GM19023 (cell line): ENCODE measurements at regions not wholly inside any gene's neighbourhood (a gene's known extent, or its start where the extent isn't known, plus 50 kb on each side); places are given as distances from the start of the nearest gene placed in this dataset.

Experiments
- ATAC-seq: cut with Tn5 transposase; IDR thresholded peaks from one replicate; pipeline ENCODE4 v1.9.1; 2021; ENCODE audit warnings: mild to moderate bottlenecking, moderate library complexity; ENCODE audit not compliant: unreplicated experiment

DNA sequence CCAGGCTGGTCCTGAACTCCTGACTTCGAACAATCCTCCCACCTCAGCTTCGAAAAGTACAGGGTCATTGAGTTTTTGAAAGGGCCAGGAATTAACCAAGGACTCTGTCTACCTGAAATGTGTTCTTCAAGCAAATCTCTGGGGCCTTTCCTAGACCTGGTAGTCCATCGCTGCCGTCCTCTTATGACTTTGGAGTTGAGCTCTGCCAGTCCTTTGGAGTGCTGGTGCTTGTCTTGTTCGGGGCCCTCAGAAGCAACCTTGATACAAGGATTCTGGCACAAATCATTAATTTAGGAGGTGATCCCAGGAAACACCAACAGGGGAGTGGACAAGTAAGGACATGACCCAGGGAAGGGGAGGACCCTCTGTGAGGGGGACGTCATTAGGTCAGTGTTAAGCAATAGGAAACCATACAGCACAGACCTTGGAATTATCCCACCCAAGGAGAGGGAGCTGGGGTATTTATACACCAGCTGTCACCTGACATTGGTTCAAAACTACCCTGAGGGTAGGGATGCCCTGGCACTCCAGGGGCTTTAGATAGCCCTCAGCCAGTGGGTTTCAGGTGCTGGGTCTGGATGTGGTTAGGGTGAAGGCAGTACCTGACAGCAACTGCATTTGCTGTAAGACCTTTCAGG, 187.2 kb downstream of the FOXL1 start:
- no peak for ATAC-seq

DNA sequence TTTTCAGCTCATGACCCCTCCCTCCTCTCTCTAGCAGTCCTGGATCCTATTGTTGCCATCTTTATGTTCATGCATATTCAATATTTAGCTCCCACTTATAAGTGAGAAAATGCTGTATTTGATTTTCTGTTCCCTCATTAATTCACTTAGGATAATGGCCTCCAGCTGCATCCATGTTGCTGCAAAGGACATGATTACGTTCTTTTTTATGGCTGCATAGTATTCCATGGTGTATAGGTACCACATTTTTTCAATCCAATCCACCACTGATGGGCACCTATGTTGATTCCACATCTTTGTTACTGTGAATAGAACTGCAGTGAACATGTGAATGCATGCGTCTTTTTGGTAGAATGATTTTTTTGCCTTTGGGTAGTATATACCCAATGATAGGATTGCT, 188.4 kb downstream of the FOXL1 start:
- no peak for ATAC-seq

DNA sequence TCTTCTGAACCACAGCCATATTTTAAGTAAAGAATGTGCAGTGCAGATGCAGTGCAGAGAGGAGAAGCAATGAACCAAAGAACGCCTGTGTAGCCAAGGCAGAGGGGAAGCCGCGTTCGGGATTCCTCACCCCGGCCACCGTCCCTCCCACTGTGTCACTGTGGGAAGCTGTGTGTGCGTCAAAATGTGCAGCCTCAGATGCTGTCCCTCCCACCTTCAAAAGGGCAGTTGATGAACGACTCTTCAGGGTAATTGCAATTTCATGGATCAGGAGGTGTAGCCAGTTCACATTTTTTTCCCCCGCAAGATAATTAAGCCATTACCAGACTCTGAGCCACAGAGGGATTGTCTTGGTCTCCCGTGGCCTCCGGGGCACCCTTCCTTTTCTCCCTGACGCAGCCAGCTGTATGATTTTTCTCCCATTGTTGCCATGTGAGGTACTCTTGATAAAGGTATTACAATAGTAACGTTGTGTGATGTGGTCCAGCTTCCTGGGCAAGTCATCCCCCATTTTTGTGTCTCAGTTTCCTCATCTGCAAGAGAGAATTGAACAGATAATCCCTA, 190.0 kb downstream of the FOXL1 start:
- ATAC-seq: no peak

DNA sequence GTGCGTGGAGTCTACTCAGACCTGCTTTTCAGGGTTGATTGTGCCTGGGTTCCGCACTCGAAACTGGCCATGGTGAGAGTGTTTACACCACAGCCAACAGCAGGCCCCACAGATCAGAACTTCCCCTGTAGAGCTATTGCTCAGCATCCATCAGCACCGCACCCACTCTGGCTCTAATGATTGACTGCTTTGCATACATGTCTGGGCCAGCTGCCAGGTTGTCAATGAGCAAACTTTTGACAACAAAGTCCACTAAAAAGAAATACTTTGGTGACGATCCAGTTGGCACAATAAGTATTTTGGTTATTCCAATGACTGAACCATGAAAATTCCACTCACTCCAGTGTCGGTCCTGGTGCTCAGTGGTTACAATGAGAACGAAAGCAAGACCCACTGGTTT, 190.7 kb downstream of the FOXL1 start:
- ATAC-seq: no peak

DNA sequence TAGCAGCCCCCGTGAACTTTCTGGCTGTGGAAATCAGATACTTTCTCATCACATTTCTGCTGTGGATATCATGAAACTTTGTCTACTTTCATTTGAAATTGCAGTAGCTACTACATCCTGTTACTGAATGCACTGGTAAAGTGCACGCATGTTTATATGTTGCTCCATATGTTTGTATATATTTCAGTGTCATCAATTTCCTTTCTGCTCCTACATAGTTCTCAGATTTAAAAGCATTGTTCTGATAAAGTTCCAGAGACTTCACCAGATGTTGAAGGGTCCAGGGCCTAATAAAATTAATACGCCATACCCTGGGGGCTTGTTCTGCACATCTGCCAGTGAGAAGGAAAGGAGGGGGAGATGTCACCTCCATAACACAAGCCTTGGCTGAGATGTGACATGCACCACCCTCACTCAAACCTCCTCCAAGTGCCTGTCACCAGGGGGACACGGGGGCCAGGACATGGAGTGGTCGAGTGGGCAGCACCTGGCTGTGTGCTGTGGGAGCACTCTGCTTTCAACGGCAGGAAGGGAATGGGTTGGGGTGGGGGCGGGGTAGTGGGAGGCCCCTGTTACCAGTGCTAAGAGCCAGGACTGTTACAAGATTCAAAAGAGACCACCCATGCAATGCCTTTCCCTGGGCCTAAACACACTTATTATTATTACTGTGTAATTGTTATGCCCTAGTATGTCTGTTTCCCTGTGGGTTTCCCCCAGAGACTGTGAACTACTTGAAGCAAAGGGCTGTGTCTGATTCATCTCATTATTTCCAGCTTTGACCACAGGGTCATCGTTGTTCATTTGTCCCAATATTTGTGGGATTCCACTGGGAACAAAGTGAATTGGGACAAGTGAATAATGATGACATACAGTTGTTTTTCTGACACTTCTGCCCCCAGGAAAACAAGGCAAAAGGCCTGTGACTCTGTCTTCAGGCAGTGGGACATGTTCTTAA, 193.4 kb downstream of the FOXL1 start:
- ATAC-seq: no peak

DNA sequence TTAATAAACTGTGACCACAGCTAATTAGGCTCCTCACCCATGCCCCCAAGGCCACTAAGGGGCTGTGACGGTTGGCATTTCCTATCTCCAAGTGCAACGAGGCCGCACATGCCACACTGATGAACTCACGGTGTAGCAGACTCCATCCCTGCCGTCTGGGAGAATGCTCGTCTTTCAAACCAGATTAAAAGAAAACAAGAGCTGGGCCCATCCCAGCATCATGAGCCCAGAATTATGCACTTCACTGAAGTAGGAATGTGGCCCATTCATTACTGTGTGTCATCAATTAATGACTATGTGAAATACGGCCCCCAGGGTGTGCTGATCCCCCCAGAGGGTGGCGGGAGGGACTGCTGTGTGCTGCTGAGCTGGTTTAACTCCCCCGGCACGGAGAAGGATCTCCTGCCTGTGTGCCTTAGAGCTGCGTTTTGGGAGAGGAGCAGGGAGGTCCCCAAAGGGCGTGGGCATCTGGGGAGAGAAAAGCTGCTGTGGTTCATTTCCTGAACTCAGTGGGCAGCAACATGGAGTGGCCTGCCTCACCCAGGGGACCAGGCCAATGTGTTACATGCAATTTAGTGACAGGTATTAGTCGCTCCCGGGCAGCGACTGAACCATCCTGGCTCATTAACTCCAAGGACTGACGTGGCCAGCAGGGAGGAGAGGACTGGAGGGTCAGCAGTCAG, 194.5 kb downstream of the FOXL1 start:
- no peak for ATAC-seq

DNA sequence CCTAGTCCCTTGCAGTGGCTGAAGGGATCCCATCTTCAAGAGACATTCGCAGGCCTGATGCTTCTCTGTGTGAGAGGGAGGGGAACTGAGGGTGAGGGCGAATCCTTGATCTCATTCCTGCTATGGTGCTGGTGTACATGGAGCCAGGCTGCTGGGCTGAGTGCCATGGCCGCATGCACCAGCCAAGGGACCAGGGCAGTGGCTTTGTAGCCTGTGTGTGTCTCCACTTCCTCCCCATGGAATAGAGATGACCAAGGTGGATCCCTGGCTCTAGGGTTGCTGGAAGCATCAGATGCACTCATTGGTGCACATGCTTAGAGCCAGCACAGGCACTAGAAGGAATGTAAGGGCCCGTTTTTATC, 195.0 kb downstream of the FOXL1 start:
- ATAC-seq: no peak

DNA sequence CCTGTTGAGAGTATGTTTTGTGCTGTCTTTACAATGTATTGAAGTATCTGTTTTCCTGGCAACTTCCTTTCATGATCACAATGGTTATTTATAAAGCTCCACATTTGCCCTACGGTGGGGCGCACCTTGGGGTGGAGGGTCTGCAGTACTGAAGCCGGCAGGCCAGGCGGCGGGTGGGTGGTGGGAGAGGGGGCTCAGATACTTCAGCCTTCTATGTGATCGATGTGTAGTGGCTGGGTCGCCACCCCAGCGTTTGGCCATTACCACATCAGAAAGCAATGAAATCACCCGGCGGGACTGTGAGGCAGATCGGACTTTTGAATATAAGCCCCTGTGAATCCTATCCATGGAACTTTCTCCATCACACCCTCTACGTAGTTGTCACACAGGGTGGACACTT, 196.6 kb downstream of the FOXL1 start:
- no peak for ATAC-seq

DNA sequence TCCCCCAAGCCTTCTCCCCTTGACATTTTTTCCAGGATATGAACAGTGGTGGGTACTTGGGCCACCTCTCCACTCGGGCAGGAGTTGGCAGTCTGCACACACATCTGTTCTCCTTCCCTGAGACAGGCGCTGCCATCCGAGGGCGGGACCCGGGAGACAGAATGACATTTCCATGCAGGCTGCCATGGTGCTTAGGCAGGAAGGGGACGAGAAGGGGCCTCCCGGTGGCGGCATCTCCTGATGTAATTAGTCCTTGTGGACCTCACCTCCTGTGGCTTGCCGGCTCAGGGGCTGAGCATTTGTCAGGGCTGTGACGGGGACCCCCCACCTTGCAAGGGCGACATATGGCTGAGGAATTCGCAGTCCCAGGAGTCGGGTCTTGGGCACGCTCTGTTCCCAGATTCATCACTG, 197.2 kb downstream of the FOXL1 start:
- ATAC-seq: no peak

DNA sequence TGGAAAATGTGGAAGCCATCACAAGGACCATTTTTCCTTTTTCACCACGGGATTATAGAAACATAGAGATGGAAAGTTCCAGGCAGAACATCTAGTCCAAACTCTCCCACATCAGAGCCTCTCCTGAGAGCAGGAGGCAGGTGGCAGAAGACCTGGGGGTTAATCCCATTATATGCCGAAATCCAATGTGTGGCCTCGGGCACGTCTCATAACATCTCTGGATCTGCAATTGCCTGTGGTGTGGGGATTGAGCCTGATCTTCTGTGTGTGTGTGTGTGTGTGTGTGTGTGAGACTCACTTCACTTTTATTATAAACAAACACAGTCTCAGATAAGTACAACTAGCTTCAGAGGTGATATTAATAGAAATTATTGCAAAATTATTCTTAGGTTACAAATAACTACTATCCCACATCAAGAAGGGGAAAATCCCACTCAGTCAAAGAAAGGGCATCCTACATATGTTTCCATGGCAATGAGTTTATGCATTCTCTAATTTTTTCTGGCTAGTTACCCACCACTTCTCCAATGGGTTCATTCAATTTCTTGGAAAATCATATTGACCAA, 199.1 kb downstream of the FOXL1 start:
- no peak for ATAC-seq

DNA sequence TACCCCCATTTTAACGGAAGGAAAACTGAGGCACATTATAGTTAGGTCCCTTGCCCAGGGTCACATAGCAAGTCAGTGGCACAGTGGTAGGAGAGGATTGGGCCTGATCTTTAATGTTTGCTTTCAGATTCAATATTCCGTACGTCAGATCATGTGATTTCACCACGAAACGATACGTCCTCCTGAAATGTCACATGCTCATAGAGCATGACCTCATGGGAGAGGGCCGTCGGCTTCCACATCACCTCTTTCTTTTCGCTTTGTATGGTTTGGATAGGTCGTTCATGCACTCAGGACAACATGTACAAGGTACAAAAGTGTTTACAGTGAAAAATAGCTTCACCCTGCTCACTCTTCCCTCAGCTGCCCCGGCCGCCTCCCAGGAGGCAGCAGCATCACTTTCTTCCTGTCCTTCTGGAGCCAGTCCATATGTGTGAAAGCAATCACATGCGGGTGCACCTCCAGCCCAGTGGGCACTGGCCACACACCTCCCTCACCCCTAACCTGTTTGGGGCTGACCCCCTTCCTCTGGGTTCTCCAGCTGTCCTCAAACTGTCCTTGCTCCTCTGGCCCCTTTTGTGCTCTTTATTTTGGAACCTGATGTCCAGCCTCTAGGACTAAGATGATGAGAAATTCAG, 199.9 kb downstream of the FOXL1 start:
- ATAC-seq: no peak

DNA sequence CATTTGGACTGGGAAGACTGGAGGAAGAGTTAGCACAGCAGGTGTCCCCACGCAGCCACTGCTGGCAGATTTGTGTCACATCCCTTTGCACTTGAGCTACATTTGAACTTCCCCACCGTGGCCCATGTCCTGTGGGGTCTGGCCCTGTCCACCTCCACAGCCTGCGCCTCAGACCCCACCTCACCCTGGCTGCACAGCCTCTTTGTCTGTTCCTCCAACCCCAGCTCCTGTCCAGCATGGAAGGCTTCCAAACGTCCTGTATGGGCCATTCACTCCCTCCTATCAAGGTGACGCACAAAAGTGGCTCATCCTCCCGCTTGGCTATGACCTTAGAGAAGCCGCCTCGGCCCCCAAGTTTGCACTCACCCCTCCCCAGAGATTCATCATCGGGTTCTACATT, 200.6 kb downstream of the FOXL1 start:
- ATAC-seq: no peak

DNA sequence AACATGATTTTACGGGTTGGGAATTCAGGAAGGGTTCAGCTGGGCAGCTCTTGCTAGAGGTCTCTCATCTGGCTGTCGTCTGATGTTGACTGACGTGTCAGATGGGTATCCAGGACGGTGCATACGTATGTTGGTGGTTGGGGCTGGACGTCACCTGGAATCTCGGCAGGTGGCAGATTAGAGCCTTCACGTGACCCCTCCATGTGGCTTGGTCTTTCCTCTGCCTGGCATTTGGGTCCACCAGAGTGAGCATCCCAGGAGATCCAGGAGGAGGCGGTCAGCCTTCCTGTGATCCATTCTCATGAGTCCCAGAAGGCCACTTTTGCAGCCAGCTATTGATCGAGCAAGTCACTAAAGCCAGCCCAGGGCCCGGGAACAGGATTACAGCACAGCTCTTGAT, 202.7 kb downstream of the FOXL1 start:
- no peak for ATAC-seq

DNA sequence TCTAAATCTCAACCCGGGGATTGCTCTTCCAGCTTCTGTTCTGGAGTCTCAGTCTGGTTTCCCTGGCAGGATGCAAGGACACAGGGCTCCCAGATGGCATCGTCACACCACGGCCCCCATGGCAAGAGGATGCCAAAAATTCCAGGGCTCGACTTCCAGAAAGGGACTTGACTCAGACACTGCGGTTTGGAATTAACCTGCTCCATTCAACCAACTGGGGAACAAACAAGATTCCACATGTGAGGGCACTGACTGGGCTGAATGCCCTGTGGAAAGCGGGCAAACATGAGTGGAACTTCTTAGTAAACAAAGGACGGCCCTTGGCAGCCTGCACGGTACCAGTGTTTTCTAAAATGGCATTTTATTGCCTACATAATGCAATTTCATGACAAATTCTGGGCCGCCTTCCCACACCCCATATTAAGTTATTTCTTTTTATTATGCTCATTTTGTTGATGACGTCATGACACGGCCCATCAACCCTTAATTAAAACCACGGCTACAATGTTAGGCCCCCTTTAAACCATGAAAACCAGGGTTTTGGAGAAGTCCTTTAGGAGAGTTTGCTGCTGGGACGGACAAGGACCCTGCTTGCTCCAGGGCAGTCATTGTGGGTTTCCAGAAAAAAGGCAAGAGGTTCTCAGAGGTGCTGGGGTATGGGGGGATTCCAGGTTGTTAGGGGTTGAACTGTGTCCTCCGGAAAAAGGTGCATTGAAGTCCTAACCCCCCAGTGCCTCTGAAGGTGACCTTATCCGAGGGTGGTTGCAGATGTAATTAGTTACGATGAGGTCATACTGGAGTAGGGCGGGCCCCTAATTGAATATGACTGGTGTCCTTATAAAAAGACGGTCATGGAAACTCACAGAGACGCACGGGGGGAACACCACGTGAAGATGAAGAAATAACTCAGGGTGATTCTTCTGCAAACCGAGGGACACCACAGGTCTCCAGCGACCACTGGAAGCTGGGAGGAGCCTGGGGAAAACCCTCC, 205.6 kb downstream of the FOXL1 start:
- no peak for ATAC-seq

DNA sequence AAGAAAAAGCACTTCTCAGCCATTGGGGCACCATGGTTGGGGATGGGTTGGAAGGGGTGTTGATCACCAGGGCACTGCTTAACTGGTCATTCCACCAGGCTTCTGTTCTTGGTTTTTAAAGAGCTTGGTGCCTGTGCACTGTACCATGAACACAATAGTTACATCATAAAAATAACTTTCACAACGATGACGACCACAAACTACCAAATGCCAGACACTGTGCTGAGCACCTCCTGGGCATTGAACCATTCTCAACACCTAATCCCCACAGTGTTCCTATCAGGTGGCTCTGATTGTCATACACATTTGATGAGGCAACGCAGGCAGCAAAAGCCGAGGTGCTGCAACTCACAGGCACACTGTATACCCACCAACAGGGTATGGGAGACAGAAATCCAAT, 208.0 kb downstream of the FOXL1 start:
- no peak for ATAC-seq

DNA sequence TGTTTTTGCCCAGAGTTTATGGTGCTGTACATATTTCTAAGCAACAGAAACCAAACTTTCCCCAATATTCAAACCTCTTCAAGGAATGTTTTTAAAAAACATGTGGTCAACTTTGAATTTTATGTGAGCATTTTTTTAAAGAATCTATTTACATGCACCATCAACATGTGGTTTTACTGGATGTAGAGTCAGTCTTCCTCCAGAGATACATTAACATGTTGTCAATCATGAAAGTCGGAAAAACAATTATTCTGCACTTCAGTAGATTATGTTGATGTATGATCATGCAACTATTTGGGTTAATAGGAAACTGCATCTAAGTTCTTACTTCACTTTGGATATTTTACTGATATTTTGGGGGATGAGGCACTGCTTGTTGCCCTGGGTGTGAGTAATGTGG, 208.6 kb downstream of the FOXL1 start:
- ATAC-seq: no peak

DNA sequence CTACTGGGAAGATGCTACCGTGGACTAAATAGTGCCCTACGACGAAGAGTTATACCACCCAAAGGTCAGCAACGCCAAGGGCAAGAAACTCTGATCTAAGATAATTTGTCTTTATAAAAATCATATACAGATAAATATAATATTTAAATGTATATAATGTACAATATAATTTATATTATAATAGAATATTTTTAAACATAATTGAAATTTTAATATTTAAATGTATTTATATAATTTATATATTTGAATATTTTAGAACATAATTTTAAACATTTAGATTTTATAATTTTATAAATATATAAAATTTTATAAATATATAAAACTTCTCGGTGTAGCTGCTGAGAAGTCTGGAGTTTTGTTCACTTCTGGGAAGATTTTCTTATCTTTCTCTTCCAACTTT, 209.2 kb downstream of the FOXL1 start:
- no peak for ATAC-seq

DNA sequence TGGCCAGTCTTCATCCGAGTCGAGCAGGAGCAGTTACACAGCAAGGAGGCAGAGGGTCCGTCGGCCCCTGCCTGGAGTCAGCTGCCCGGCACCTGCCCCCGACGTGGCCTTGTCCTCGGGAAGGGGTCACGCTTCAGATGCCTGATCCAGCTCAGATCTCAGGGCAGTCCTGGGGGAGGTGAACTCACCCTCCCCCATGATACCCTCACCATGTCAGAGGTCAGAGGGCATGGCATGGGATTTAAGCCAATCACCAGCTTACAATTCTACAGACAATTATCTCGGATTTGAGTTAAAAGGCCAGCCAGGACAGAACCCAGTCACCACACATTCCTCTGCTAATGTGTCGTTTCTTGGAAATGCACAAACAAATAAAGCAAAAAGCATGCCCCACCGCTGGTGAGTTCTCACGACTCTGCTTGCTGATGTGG, 211.3 kb downstream of the FOXL1 start:
- ATAC-seq: no peak

DNA sequence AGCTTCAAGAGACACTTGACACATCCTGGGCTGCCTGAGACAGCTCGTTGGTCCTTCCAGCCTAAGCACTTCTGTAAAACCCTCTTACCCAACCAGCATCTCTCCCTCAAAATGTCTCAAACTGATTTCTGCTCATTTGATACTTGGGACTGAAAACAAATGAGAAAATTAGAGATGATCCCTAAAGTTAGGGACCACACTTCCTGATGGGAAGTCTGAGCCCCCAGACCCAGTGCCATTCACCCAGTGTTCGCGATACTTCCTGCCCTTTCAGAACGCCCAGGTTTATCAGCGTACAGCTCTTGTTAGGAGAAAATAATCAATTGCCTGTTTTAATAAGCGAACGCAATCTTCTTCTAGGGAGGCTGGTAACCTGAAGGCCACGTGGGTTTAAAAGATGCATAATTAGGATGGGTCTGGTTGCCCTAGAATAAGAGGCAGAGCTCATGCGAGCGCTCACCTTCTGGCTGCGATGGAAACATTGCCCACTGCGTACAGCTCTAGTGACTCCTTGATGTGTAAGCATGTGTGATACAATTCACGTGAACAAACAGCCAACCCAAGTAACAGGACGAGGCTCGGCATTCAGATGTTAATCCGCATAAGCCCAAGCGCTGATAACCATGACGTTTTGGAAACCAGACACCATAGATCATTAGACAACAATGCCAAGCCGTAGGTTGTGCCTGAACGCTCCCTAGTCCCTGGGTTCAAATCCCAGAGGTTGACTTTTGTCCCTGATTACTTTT, 213.1 kb downstream of the FOXL1 start:
- no peak for ATAC-seq
